Transverse colon (tissue), 4 donors: ENCODE measurements at regions not wholly inside any gene's neighbourhood (a gene's known extent, or its start where the extent isn't known, plus 50 kb on each side); places are given as distances from the start of the nearest gene placed in this dataset.

ENCODE experiments used
- EP300 ChIP-seq: sonication (generic); formaldehyde crosslinking; IDR thresholded peaks from one replicate; pipeline ENCODE4 v1.6.1; 2017; ENCODE audit warnings: antibody characterized with exemption, low read depth
- POLR2A ChIP-seq: fragments of 450-650 bp; IDR thresholded peaks from one replicate; pipeline ENCODE4 v1.6.1; 2016; ENCODE audit warnings: antibody characterized with exemption, mild to moderate bottlenecking, moderate library complexity
- POLR2AphosphoS5 ChIP-seq, 3 donors: sonication (generic); formaldehyde crosslinking; IDR thresholded peaks; one replicate each; pipeline ENCODE4 v1.6.1; 2016; ENCODE audit warnings: antibody characterized with exemption in 3 of 3
- TF ChIP-seq, protein P1 (sequence below), 5 experiments: fragments of 200-600 bp in 3 of 5; fragments of 450-650 bp in 2 of 5; sonication (generic) in 3 of 5; IDR thresholded peaks; 1 replicate in 2 of 5; 2 replicates in 3 of 5; pipeline ENCODE4 v1.5.1; 2016 to 2017; ENCODE audit warnings: antibody characterized with exemption in 5 of 5, inconsistent platforms in 3 of 5, mild to moderate bottlenecking in 2 of 5, moderate library complexity in 1 of 5

DNA sequence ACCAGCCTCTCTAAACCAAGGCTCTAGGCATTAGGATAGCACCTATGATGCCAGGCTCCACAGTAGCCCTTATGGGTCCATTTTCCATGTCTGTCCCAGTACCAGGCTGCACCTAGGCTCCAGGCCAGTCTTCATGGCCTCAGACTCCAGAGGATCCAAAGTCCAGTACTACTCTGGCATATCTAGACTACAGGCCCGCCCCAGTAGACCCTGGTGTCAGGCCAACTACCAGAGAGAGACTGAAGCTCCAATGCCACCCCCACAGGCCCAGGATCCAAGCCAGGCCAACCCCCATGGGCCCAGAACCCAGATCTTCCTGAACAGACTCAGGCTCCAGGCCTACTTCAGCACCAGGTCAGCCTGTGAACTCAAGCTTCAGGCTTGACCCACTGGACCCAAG, 287.0 kb downstream of the KCNC2 start:
- TF ChIP-seq, protein P1, sequence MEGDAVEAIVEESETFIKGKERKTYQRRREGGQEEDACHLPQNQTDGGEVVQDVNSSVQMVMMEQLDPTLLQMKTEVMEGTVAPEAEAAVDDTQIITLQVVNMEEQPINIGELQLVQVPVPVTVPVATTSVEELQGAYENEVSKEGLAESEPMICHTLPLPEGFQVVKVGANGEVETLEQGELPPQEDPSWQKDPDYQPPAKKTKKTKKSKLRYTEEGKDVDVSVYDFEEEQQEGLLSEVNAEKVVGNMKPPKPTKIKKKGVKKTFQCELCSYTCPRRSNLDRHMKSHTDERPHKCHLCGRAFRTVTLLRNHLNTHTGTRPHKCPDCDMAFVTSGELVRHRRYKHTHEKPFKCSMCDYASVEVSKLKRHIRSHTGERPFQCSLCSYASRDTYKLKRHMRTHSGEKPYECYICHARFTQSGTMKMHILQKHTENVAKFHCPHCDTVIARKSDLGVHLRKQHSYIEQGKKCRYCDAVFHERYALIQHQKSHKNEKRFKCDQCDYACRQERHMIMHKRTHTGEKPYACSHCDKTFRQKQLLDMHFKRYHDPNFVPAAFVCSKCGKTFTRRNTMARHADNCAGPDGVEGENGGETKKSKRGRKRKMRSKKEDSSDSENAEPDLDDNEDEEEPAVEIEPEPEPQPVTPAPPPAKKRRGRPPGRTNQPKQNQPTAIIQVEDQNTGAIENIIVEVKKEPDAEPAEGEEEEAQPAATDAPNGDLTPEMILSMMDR (IDR thresholded peaks at IDR 0.05): no peak
- TF ChIP-seq POLR2A (no peak), POLR2AphosphoS5 (IDR thresholded peaks at IDR 0.05) (no peak), EP300 (no peak)
